NCI-H2107 treated with DMSO at 0.1 percent for 48 hours (cell line): ENCODE measurements at regions not wholly inside any gene's neighbourhood (a gene's known extent, or its start where the extent isn't known, plus 50 kb on each side); places are given as distances from the start of the nearest gene placed in this dataset.

ENCODE experiments used
- DNase-seq: peaks from one replicate; lab custom pipeline; 2025; ENCODE audit not compliant: unreplicated experiment; lab: John Stamatoyannopoulos, UW

DNA sequence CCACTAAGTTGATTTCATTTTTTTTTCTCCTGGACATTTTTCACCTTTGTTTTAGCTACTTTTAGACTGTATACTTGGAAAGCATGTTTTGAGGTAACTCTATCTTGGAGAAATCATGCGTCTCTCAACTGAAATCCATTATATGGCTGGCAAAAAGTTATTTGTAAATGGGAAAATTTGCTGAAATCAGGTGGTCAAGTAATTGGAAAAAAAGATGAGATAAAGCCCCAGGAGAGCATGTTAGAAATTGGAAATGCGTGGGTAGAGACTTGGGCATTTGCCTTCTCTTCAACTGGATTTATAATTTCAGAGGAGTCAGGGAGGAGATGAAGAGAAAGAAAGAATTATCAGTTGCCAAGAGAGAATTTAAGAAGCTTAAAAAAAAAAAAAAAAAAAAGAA lies 217.1 kb upstream of the MAP3K7 start:
- DNase-seq = no peak

DNA sequence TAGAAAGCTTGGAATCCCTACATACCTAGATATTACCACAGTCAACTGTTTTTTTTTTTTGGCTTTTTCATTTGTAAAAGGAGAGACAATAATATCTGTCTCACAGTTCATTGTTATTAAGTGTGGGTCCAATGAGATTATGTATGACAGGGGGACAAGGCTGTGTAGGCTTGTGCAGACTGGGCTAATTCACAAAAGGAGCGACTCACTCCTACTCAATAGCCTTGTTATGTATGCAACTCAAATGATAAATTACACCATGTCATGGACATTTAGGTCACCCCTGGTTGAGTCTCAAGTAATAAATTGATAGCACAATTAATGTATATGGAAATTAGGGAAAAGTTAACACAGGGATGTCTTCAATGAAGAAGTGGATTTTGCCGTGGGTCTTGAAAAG lies 208.2 kb upstream of the MAP3K7 start:
- no peak for DNase-seq

DNA sequence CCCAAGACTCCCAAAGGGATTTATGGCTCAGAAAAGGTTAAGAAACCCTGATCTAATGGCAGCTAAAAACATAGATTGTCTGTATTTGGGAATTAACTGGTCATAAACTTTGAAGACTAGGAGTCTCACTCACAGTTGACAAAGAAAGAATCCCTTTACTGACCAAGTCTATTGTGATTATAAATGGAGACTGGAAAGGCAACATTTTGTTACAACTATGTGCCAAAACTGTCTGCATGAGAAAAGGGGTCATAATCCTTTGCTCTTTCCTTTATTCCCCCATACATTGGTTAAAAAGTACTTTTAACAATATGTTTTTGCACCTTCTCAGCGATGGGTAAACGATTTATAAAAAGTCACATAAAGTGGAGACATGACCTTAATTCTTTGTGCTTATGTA lies 206.9 kb upstream of the MAP3K7 start:
- DNase-seq = no peak

DNA sequence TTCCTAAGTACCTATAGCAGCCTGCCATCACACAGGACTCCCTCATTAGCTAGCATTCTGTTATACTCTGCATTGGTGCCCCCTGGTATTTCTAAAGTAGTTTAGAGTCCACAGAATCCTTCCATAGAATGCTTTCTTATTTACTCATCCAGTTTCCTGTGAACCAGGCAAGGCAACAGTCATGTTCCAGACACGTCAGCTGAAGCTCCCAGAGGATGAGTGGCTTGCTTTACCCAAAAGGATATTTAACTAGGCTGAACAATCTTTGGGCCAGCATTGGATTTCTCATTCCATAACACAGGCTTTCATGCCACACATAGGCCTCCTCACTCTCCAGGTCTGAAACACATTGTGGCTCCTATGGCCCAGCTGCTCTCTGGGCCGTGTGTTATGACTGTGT lies 203.8 kb upstream of the MAP3K7 start:
- DNase-seq = no peak

DNA sequence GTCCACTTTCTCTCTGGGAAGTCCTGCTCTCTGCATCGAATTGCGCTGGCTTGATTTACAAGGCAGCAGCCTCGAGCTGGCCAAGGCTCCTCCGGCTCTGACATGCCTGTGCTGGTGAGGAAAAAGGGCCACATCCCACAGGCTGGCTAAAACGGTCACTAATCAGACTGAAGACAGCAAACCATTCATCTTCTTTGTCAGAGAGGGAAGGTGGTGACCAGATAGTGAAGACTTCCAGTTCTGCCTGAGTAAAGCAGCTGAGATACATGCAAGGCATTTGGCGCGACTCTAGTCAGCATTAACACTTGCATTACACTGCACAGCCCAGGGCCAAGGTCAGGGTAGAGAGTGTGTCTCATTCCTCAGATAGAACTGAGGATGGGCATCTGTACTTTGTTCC lies 203.2 kb upstream of the MAP3K7 start:
- no peak for DNase-seq

DNA sequence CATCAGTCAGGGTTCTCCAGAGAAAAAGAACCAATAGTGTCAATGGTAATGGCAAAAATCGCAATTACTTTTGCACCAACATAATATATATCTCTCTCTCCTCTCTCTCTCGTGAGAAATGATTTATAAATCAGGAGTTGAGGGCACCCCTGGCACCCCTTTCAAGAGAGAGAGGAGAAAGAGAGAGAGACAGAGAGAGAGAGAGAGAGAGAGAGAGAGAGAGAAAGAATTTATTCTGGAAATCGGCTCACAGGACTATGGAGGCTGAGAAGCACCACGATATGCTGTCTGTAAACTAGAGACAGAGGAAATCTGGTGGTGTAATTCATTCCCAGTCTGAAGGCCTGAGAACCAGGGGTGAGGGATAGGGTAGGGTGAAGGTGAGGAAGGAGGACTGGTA lies 201.9 kb upstream of the MAP3K7 start:
- DNase-seq = no peak

DNA sequence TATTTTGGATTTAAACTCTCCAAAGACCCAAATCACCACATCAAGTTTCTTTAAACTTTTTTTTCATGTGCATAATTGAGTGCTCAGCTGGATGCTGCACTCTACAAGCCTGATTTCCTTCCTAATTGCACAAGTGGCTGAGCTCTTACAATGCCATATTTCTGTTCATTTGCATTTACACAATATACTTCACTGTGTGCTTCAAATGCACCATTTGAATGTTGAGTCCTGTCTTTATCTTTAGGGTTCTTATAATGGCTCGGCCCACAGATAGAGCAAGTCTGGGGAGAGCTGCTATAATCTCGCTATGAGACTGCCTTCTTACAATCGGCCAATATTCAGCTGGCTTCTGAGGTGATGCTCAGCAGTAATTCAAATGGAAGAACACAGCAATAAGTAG lies 200.6 kb upstream of the MAP3K7 start:
- DNase-seq = peak; percentile 53

DNA sequence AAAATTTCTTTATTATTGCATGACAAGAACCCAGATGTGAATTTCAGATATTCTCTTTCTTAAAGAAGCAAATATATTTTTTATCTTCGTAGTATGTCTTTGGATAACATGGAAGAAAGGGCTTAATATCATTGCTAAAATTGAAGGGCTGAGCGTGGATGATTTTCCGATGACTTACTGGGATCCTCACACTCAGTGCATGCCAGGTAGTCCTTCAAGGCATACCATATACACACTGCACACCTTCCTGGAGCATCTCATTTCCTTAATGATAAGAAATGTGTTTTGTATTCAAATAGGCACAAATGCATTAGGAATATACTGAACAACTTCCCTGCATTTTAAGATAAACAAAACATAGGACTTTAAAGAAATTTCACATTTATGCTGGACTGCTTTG lies 193.9 kb upstream of the MAP3K7 start:
- no peak for DNase-seq

DNA sequence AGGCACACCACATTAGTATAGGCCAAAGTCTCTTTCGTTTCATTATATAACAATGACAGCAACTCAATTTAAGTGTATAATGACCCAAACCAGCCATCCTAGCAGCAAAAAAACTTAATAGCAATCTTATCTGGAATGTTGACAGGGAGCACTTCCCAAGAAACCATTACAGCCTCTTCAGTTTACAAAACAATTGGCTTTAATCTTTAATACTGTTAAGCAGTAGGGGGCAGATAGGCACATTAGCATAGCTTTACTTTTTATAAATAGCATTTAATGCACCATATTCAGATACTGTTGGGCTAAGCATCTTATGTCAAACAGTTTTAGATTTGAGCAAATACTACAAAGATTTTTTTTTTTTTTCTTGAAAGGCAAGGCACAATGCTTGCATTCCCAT lies 193.3 kb upstream of the MAP3K7 start:
- no peak for DNase-seq

DNA sequence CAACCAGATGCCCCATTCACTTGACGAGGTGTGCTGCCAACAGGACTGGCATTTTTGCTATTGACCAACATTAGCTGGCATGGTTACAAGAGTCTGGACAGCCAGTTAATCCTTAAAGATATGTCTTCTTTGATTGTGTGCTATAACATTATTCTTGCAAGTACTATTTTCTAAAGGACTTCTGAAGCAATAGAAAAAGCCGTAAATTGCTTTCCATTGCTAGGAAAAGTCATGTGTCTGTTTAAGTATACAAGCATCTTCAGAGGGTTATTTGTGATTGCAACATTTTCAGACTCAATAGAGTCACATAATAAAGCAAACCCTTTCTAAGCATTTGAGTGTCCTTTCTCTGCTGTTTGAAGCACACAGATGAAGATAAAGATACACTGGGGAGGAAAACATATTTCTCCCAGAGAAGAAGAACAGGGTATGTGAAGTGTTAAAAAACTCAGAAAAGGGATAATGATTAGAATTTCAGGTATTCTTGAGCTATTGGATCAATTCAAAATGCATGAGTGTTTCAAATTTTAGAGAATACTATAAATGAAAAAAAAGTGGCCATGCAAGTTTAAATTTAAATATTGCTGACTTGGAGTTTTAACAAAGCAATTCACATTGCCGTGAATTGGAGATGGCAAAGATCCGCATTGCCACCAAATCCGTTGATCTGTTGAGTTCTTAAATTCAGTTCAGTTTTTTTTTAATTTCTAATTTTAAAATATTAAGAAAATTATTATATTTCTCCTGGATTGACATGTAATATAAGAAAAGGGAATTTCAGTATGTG lies 191.7 kb upstream of the MAP3K7 start:
- no peak for DNase-seq

DNA sequence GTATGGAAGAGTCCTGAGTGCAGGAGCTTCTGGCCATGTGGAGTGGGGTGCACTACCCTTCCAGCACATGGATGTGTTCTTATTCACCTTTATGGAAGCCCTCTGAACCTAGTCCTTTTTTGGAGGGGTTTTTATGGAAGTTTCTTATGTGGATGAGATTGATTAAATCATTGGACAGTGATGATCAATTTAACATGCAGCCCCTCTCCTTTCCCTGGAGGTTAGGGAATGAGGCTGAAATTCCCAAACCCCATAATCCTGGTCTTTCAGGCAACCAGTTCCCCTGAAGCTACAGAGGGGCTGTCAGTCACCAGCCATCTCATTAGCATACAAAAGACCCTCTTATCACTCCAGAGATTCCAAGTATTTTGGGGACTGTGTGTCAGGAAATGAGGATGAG lies 183.9 kb upstream of the MAP3K7 start:
- DNase-seq = no peak

DNA sequence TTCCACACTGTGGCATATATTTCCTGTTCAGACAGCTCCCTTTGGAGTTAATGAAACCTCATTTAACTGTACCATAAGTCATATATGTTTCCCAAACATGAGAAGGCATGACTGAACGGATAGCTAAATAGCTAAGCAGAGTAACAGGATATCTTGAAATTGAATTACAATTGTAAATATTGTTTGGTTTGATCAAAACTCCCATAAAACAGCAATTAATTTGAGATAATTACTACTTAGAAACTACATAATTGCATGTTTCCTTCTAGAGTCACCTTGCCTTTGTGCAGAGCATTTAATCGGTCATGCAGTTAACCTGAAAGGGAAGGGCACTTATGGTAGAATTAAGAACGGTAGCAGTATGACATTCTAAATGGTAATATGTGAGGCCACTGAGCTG lies 179.0 kb upstream of the MAP3K7 start:
- DNase-seq = no peak

DNA sequence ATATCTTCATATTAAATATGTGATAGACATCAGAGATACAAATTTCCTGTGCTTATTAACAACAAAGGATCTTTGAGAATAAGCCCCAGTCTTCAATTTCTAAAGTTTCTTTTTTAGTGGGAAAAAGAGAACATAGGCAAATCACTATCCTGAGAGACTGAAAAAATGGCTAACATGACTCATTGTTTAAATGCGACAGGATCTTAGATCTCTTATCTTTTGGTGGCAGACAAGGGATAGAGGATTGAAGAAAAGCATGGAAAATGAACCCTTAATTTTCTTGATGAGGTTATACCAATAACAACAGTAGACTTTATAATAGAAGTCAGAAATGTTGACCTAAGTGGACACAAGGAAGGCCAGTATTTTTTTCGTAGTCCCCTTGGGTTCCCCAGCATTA lies 178.6 kb upstream of the MAP3K7 start:
- DNase-seq = no peak

DNA sequence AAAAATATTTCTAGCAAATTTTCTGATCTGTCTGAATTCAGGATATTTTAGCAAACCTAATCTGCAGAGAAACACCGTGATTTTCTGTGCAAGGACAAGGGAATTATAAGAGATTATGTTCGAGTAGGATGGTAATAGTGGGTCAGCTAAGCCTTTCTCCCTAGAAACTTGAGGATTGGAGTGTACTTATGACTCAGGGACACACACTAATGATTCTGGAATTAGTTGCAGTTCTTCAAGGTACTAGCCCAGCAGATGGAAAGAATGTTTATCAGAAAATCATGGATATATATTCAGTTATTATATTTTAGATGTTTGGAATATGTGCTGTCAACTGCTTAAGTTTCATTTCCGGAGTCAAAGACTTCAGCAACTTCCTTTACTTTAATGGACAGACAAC lies 177.1 kb upstream of the MAP3K7 start:
- no peak for DNase-seq

DNA sequence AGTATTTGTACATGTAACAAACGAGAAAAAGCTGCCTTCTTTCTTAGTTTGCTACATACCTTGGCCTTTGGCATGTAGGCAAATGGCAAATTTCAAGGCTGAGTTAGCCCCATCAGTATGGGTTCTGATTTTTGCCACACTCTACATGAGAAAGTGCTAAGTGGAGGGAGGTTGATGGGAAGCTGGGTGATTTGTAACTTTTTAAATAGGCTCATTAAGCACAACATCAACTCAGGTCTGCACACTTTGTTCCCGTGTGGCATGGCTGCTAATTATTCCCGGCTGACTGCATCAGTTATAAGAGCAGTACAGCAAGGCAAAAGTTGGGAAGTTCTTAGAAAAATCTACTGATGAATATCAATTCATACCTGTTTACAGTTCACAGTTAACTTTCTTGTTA lies 172.8 kb upstream of the MAP3K7 start:
- DNase-seq = no peak

DNA sequence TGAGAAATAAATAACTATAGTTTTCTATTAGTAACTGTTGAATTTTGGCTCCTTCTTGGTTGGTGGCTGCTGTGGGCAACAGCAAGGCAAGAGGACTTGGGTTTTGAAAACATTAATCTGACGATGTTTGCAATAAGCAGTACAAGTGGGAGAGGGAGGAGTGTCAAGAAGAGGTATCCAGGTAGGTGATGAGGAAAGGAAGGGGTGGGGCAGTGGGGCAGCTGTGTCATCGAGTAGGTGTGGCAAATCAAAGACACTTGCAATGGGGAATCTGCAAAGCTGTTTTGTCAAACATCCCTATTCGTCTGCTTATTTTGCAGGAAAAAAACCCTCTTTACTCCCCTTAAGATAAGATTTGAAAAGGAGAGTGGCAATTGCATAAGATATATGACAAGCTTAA lies 171.9 kb upstream of the MAP3K7 start:
- no peak for DNase-seq

DNA sequence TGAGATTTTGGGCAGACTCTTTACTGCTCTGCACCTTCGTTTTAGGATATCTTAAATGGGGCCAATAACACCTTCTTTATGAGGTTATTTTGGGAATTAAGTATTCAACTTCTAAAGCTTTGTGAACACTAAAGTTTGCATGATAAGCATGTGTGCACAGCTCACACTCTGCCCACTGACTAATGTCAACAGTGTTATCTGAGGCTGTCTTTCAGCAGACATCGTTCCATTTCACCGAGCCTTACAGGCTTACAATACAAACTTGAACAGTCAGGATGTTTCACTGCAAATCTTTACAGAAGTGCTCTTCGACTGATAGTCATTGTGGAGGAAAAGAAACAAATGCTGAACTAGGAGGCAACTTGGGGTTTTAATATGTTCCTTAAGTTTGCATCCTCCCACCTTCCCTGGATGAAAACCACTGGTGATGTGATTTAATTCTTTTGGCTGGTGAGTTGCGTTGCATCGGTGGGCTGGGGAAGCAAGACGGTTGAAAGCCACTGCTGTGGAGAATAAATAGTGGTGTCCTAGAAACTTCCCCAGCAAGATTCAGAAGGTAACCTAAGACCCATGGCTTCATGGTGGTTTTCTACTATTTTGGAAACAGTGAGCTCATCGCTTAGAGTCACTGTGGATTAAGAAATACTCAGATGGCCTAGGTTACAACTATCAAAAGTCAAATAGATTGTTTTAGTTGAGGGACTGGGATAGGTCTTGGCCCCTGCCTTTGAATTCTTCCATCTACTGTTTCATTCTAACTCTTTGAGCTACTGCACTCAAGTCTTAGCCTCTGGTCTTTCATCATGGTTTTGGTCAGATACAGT lies 167.2 kb upstream of the MAP3K7 start:
- DNase-seq = no peak

DNA sequence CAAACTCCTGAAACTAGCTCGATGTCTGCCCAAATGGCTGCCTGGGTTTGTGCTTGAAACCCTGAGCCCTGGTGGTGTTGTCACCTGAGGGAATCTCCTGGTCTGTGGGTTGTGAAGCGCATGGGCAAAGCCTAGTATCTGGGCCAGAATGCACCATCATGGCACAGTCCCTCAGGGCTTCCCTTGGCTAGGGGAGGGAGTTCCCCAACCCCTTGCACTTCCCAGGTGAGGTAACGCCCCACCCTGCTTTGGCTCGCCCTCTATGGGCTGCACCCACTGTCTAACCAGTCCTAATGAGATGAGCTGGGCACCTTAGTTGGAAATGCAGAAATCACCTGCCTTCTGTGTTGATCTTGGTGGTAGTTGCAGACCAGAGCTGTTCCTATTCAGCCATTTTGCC lies 152.9 kb upstream of the MAP3K7 start:
- DNase-seq = no peak

DNA sequence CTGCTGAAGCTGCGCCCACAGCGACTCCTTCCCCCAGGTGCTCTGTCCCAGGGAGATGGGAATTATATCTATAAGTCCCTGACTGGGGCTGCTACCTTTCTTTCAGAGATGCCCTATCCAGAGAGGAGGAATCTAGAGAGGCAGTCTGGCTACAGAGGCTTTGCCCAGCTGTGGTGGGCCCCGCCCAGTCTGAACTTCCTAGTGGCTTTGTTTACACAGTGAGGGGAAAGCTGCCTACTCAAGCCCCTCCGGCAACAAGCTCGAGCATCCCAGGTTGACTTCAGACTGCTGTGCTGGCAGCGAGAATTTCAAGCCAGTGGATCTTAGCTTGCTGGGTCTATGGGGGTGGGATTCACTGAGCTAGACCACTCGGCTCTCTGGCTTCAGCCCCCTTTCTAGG lies 152.5 kb upstream of the MAP3K7 start:
- no peak for DNase-seq

DNA sequence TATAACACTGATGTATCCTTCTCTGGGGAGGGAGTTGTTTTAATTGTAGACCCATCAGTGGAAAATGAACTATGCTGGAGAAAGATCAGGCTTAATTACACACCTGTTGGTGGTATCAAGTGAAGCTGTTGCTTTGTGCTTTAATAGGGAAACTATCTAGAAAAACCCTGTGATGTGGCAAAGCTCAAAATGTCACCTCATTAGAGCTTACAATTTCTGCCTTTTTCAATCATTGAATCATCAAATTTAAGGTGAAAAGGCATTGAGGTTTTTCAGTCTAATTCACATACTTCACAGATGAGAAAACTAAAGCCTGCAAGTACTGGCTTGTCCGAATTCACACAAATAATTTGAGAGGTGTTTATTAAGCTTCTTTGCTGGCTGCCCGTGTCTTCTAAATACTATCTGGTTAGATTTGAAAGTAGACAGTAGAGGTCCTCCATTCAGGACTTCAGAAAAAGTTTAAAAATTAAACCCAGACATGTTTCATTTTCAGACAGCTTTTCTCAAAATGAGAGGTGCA lies 143.3 kb upstream of the MAP3K7 start:
- no peak for DNase-seq

DNA sequence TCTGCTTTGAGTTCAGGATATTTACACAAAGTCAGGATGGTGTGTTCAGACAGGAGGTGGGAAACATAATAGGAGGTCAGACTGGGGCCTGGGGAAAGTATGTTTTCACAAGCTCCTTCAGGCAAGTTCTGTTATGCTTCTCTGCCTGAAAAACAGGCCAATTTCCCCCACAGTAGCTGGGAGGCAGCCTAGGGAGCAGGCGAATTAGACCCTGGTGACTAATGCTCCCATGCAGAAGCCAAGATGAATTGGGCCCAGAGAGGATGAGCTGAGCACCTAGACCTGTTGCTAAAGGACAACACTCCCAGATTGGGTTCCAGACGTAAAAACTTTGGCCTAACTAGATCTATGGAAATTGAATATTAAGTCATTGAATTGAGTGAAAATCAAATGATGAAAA lies 142.2 kb upstream of the MAP3K7 start:
- DNase-seq = no peak

DNA sequence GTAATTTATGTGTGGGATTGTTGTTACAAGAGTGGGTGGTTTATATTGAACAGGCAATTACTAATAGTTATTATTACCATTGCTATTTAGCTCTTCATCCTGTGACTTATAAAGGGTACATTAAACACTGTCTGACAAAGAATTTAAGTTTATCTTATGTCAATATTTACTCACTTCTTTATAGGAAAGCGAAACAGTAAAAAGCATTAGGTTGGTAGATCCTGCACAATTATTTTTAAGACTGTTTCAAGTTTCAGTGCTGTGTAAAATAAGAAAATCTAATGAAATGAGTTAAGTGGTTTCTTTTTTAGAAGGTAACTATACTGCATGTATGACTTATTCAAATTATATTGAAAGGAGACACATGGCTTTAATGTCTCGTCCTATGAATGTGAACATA lies 135.8 kb upstream of the MAP3K7 start:
- DNase-seq = no peak
